Panc1 (cell line): ENCODE measurements at regions not wholly inside any gene's neighbourhood (a gene's known extent, or its start where the extent isn't known, plus 50 kb on each side); places are given as distances from the start of the nearest gene placed in this dataset.

Experiments
- ATAC-seq: fragments of 200-7000 bp; cut with Tn5 transposase; 2 replicates; pipeline ENCODE4 v1.9.1; 2020; ENCODE audit warnings: mild to moderate bottlenecking, moderate library complexity
- BruUV-seq: library from RNA; stranded (reverse); fragments of 400-500 nt; replicated peaks from 2 replicates; lab custom pipeline; 2021; lab: Mats Ljungman, UMichigan
- CTCF ChIA-PET: fragments of 300-600 bp; sonication (Branson Sonifier 250); formaldehyde crosslinking; loops from one replicate; lab custom pipeline; 2022; ENCODE audit warnings: antibody characterized with exemption; lab: Charles Lee
- POLR2A ChIA-PET: fragments of 300-600 bp; sonication (Branson Sonifier 250); formaldehyde crosslinking; loops from one replicate; lab custom pipeline; 2022; ENCODE audit warnings: antibody characterized with exemption; lab: Charles Lee
- DNase-seq: peaks from one replicate; pipeline ENCODE4 v3.0.0-alpha.2; 2010; ENCODE audit warnings: low read depth, low spot score
- H3K27ac ChIP-seq: 2 replicates; pipeline ENCODE4 v1.5.1; 2011; ENCODE audit warnings: mild to moderate bottlenecking, low read length, inconsistent platforms
- H3K27me3 ChIP-seq: fragments of 200-500 bp; sonication (Bioruptor generic); 2 replicates; pipeline ENCODE4 v1.6.0; 2014; ENCODE audit warnings: low read length, inconsistent platforms; ENCODE audit not compliant: control insufficient read depth, insufficient read depth
- H3K36me3 ChIP-seq: fragments of 200-500 bp; sonication (Bioruptor generic); 2 replicates; pipeline ENCODE4 v1.5.1; 2014; ENCODE audit warnings: inconsistent platforms, mild to moderate bottlenecking, low read length, moderate library complexity; ENCODE audit not compliant: control insufficient read depth, insufficient read depth
- H3K4me1 ChIP-seq: 2 replicates; pipeline ENCODE4 v1.5.1; 2011; ENCODE audit warnings: inconsistent platforms, mild to moderate bottlenecking, low read length, moderate library complexity; ENCODE audit not compliant: control insufficient read depth, insufficient read depth
- H3K4me3 ChIP-seq, 2 experiments: 2 replicates each; pipeline ENCODE4 v1.5.1; 2011 to 2012; ENCODE audit warnings: low read depth in 2 of 2, low read length in 2 of 2, mild to moderate bottlenecking in 2 of 2, inconsistent platforms in 1 of 2, moderate library complexity in 1 of 2
- H3K9me3 ChIP-seq: fragments of 200-500 bp; sonication (Bioruptor generic); 2 replicates; pipeline ENCODE4 v1.5.1; 2014; ENCODE audit warnings: low read depth, mild to moderate bottlenecking, inconsistent platforms, low read length, moderate library complexity; ENCODE audit not compliant: control insufficient read depth, insufficient read depth
- CTCF ChIP-seq: fragments of 450-650 bp; IDR thresholded peaks from 2 replicates; pipeline ENCODE4 v1.5.1; 2017; ENCODE audit warnings: mild to moderate bottlenecking
- POLR2AphosphoS5 ChIP-seq: IDR thresholded peaks from 2 replicates; pipeline ENCODE4 v1.6.1; 2012; ENCODE audit warnings: mild to moderate bottlenecking, low read depth, low read length, moderate library complexity
- REST ChIP-seq, 2 experiments: IDR thresholded peaks; 2 replicates each; pipeline ENCODE4 v1.6.1; 2011 to 2012; ENCODE audit warnings: low read depth in 2 of 2, control low read depth in 1 of 2, low read length in 1 of 2, mild to moderate bottlenecking in 1 of 2, moderate library complexity in 1 of 2; ENCODE audit not compliant: insufficient read depth in 1 of 2
- SIN3A ChIP-seq: IDR thresholded peaks from 2 replicates; pipeline ENCODE4 v1.6.1; 2012; ENCODE audit warnings: low read depth, mild to moderate bottlenecking, low read length, moderate library complexity, borderline replicate concordance; ENCODE audit not compliant: insufficient read depth
- TCF7L2 ChIP-seq: IDR thresholded peaks from 2 replicates; pipeline ENCODE4 v1.6.1; 2011; ENCODE audit warnings: mild to moderate bottlenecking, low read depth, low read length, inconsistent platforms
- in situ Hi-C: cut with HindIII; loops from 2 replicates; pipeline ENCODE4 v1.10.0; 2016; ENCODE audit warnings: low sequenced_read_pairs, low pct_unique_long_range_greater_than_20kb
- intact Hi-C: fragments of 100-400 bp; cut with micrococcal nuclease; formaldehyde crosslinking; loops from one replicate; pipeline ENCODE4 v1.10.0; 2022; ENCODE audit not compliant: unreplicated experiment

- no peak for ATAC-seq
- in situ Hi-C loops: no loop called here
- Histone ChIP-seq H3K4me3 (no peak overlapping the region), H3K27me3 (no peaks in the 10 kb centered on the region), H3K9me3 (peaks cover 42% of the 10 kb centered on the region; the same call in 1 of the 2 replicates), H3K4me1 (peaks cover 20% of the 10 kb centered on the region; the same call in 1 of the 2 replicates), H3K27ac (peak overlapping the region; percentile 98), H3K36me3 (no peaks in the 10 kb centered on the region)
- CTCF ChIA-PET: no interaction called here
- BruUV-seq: no TSS peak
- DNase-seq: no peak
- POLR2A ChIA-PET: no interaction called here
- intact Hi-C loops: no loop called here
- TF ChIP-seq POLR2AphosphoS5 (no peak), SIN3A (no peak), TCF7L2 (no peak), CTCF (no peak), REST (IDR thresholded peaks at IDR 0.05; ENCODE audit: insufficient read depth in 1 of 2, low read depth in 2 of 2, low read length in 1 of 2) (no peak)
Observed at GRCh38 chr7:12161146-12161545, 49.9 kb upstream of the TMEM106B start.
